ENCODE measurements at regions not wholly inside any gene's neighbourhood (a gene's known extent, or its start where the extent isn't known, plus 50 kb on each side); places are given as distances from the start of the nearest gene placed in this dataset.

GRCh38 chr7:157483515-157483914 is 146.7 kb downstream of the DNAJB6 start:
- H3K36me3 ChIP-seq (ENCODE audit: low read length) = no peaks in the 10 kb centered on the region
- H3K9me2 ChIP-seq (replicated peaks; ENCODE audit: insufficient read depth, low read length) = no peaks in the 10 kb centered on the region
- H3K4me2 ChIP-seq (ENCODE audit: low read depth, low read length, poor library complexity, severe bottlenecking) = no peak overlapping the region
- no peak overlapping the region for H3K9ac ChIP-seq (ENCODE audit: low read length)
- H3K27me3 ChIP-seq (ENCODE audit: low read length) = no peaks in the 10 kb centered on the region
- H3K79me2 ChIP-seq (ENCODE audit: insufficient read depth, low read length) = no peaks in the 10 kb centered on the region
- H4K20me1 ChIP-seq (ENCODE audit: low read depth, low read length) = no peaks in the 10 kb centered on the region
- TF ChIP-seq EZH2phosphoT487 (conservative IDR thresholded peaks at IDR 0.05; ENCODE audit: low read length) = no peak
- TF ChIP-seq CTCF (IDR thresholded peaks at IDR 0.05; ENCODE audit: insufficient read depth, low read length, poor library complexity, severe bottlenecking) = no peak
- H3F3A ChIP-seq (ENCODE audit: insufficient read depth) = no peaks in the 10 kb centered on the region
- H3K9me3 ChIP-seq (ENCODE audit: insufficient read depth, low read length) = no peaks in the 10 kb centered on the region
- H3K27ac ChIP-seq (ENCODE audit: low read depth, low read length) = no peak overlapping the region
- H3K4me3 ChIP-seq (ENCODE audit: insufficient read depth, low read length, poor library complexity, severe bottlenecking) = no peak overlapping the region
- no peak overlapping the region for H2AFZ ChIP-seq (ENCODE audit: low read depth, low read length, severe bottlenecking)

- H3K79me2 ChIP-seq (ENCODE audit: insufficient read depth, low read length) = no peaks in the 10 kb centered on the region
- H3K9me2 ChIP-seq (replicated peaks; ENCODE audit: insufficient read depth, low read length) = no peaks in the 10 kb centered on the region
- H3K9me3 ChIP-seq (ENCODE audit: insufficient read depth, low read length) = no peaks in the 10 kb centered on the region
- TF ChIP-seq EZH2phosphoT487 (conservative IDR thresholded peaks at IDR 0.05; ENCODE audit: low read length) (no peak), CTCF (IDR thresholded peaks at IDR 0.05; ENCODE audit: insufficient read depth, low read length, poor library complexity, severe bottlenecking) (no peak)
- H2AFZ ChIP-seq (ENCODE audit: low read depth, low read length, severe bottlenecking) = no peak overlapping the region
- no peaks in the 10 kb centered on the region for H3F3A ChIP-seq (ENCODE audit: insufficient read depth)
- H3K27ac ChIP-seq (ENCODE audit: low read depth, low read length) = no peak overlapping the region
- no peaks in the 10 kb centered on the region for H3K27me3 ChIP-seq (ENCODE audit: low read length)
- H3K4me2 ChIP-seq (ENCODE audit: low read depth, low read length, poor library complexity, severe bottlenecking) = no peak overlapping the region
- H3K36me3 ChIP-seq (ENCODE audit: low read length) = no peaks in the 10 kb centered on the region
- no peak overlapping the region for H3K9ac ChIP-seq (ENCODE audit: low read length)
- H4K20me1 ChIP-seq (ENCODE audit: low read depth, low read length) = no peaks in the 10 kb centered on the region
- no peak overlapping the region for H3K4me3 ChIP-seq (ENCODE audit: insufficient read depth, low read length, poor library complexity, severe bottlenecking)
Observed at GRCh38 chr7:157483971-157484410, 147.2 kb downstream of the DNAJB6 start.

- no peaks in the 10 kb centered on the region for H3F3A ChIP-seq (ENCODE audit: insufficient read depth)
- no peaks in the 10 kb centered on the region for H3K79me2 ChIP-seq (ENCODE audit: insufficient read depth, low read length)
- H3K36me3 ChIP-seq (ENCODE audit: low read length) = no peaks in the 10 kb centered on the region
- H2AFZ ChIP-seq (ENCODE audit: low read depth, low read length, severe bottlenecking) = no peak overlapping the region
- TF ChIP-seq CTCF (IDR thresholded peaks at IDR 0.05; ENCODE audit: insufficient read depth, low read length, poor library complexity, severe bottlenecking) (no peak), EZH2phosphoT487 (conservative IDR thresholded peaks at IDR 0.05; ENCODE audit: low read length) (no peak)
- no peak overlapping the region for H3K4me3 ChIP-seq (ENCODE audit: insufficient read depth, low read length, poor library complexity, severe bottlenecking)
- no peak overlapping the region for H3K9ac ChIP-seq (ENCODE audit: low read length)
- H3K9me2 ChIP-seq (replicated peaks; ENCODE audit: insufficient read depth, low read length) = no peaks in the 10 kb centered on the region
- H4K20me1 ChIP-seq (ENCODE audit: low read depth, low read length) = no peaks in the 10 kb centered on the region
- no peaks in the 10 kb centered on the region for H3K27me3 ChIP-seq (ENCODE audit: low read length)
- H3K4me2 ChIP-seq (ENCODE audit: low read depth, low read length, poor library complexity, severe bottlenecking) = no peak overlapping the region
- no peak overlapping the region for H3K27ac ChIP-seq (ENCODE audit: low read depth, low read length)
- no peaks in the 10 kb centered on the region for H3K9me3 ChIP-seq (ENCODE audit: insufficient read depth, low read length)
Observed at GRCh38 chr7:157484411-157485081, 147.7 kb downstream of the DNAJB6 start.

Measured in SU-DHL-6 (cell line).